C4-2B (cell line): ENCODE measurements at regions not wholly inside any gene's neighbourhood (a gene's known extent, or its start where the extent isn't known, plus 50 kb on each side); places are given as distances from the start of the nearest gene placed in this dataset.

Experiments used
- H3K27ac ChIP-seq: fragments of 450-650 bp; 2 replicates; pipeline ENCODE4 v1.5.1; 2017
- ZFX ChIP-seq: fragments of 450-650 bp; IDR thresholded peaks from 2 replicates; pipeline ENCODE4 v1.6.1; 2017
- TF ChIP-seq, protein P1 (sequence below): fragments of 450-650 bp; conservative IDR thresholded peaks from 2 replicates; pipeline ENCODE4 v1.5.1; 2017; ENCODE audit warnings: mild to moderate bottlenecking

DNA sequence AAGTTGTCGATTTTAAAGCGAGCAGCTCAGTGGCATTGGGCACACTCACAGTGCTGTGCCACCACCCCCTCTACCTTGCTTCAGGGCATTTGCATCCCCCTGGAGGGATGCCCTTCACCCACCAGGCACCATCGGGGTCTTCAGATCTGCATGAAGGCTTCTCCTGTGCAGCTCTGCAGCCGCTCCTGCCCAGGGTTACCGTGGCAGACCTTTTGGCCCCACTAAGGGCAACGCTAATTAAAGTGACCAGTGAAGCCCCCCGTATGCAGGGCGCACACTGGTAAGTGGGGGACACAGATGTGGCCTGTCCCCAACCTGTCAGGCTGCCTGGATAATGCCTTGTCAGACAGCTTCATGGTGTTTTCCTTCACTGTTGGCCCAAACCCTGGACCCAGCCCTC is 1117.7 kb downstream of the BRD1 start:
- H3K27ac ChIP-seq: no peak overlapping the region
- TF ChIP-seq ZFX: no peak
- TF ChIP-seq, protein P1, sequence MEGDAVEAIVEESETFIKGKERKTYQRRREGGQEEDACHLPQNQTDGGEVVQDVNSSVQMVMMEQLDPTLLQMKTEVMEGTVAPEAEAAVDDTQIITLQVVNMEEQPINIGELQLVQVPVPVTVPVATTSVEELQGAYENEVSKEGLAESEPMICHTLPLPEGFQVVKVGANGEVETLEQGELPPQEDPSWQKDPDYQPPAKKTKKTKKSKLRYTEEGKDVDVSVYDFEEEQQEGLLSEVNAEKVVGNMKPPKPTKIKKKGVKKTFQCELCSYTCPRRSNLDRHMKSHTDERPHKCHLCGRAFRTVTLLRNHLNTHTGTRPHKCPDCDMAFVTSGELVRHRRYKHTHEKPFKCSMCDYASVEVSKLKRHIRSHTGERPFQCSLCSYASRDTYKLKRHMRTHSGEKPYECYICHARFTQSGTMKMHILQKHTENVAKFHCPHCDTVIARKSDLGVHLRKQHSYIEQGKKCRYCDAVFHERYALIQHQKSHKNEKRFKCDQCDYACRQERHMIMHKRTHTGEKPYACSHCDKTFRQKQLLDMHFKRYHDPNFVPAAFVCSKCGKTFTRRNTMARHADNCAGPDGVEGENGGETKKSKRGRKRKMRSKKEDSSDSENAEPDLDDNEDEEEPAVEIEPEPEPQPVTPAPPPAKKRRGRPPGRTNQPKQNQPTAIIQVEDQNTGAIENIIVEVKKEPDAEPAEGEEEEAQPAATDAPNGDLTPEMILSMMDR: no peak

DNA sequence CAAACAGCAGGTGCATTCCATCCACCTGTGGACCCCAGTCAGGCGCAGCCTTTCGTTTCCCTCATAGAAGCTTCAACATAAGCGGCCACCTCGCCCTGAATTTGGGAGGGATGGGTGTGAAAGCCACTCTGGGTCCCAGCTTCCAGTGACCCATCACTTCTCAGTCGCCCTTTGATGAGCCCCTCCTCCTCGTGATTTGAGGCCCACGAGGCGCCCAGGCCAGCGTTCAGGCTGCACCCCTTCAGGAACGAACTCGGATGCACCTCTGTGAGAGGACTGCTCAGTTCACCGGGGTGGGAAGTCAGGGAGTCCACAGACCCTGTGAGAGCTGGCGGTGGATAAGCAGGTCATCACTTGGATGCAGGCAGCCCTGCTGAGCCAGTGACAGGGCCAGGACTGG is 1118.2 kb downstream of the BRD1 start:
- no peak for TF ChIP-seq ZFX
- TF ChIP-seq, protein P1: no peak

GRCh38 chr22:48708558-48709245 is 1119.0 kb downstream of the BRD1 start:
- H3K27ac ChIP-seq: no peak overlapping the region
- TF ChIP-seq ZFX: no peak
- TF ChIP-seq, protein P1: no peak

More for the DNA sequence above, 1118.2 kb downstream of the BRD1 start:
- H3K27ac ChIP-seq: no peak overlapping the region

GRCh38 chr22:48707763-48708557 is 1119.7 kb downstream of the BRD1 start:
- TF ChIP-seq ZFX: no peak
- TF ChIP-seq, protein P1: no peak
- no peak overlapping the region for H3K27ac ChIP-seq

GRCh38 chr22:48706934-48707762 is 1120.5 kb downstream of the BRD1 start:
- no peak overlapping the region for H3K27ac ChIP-seq
- TF ChIP-seq ZFX: no peak
- TF ChIP-seq, protein P1: no peak

DNA sequence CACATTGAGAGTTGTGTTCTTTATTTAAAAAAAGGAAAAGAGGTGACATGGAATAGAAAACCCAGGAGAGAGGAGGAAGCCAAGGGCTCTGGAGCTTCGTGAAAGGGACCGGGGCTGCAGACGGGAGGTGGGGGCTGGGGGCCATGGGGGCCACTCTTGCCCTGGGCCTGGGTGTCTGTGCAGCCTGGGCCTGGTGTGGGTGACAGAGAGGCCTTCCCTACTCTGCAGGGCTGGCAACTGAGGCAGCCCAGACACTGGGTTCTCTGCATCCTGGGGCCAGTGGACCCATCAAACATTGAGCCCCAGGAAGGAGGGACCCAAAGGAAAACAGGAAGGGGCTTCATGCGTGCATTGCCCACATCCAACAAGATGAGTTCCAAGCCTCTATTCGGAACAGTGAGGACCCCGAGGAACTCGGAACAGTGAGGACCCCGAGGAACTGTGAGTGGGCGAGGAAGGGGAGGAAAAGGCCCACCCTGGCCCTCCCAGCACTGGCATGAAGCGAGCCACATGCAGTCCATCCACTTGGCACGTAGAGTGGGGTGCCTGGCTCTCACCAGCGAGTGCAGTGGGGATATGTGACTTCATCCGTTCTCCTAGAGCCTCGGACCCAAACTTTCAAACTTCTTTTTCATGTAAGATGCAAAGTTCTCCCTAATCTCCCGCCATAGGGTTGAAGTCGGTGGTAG is 1121.6 kb downstream of the BRD1 start:
- H3K27ac ChIP-seq: no peak overlapping the region
- TF ChIP-seq, protein P1: no peak
- TF ChIP-seq ZFX: no peak
